ENCODE measurements at regions not wholly inside any gene's neighbourhood (a gene's known extent, or its start where the extent isn't known, plus 50 kb on each side); places are given as distances from the start of the nearest gene placed in this dataset.
"Not testable (repeated sequence)": the region's sequence is repeated elsewhere in the genome, so short reads cannot be mapped to it uniquely, and the experiment has no call there.

GRCh38 chr4:118561559-118561958, 123.6 kb upstream of the METTL14 start:
- not testable (repeated sequence) for TF ChIP-seq CTCF (conservative IDR thresholded peaks at IDR 0.05 in 1 of 2, IDR thresholded peaks at IDR 0.05 in 1 of 2; ENCODE audit: extremely low read depth in 1 of 2, insufficient read depth in 1 of 2, low read depth in 1 of 2, low read length in 2 of 2); EZH2 (IDR thresholded peaks at IDR 0.05; ENCODE audit: borderline replicate concordance, low read length)
